Endothelial cell (in vitro differentiated cells): ENCODE measurements at regions not wholly inside any gene's neighbourhood (a gene's known extent, or its start where the extent isn't known, plus 50 kb on each side); places are given as distances from the start of the nearest gene placed in this dataset.

Experiments used
- DNase-seq: peaks from one replicate; pipeline ENCODE4 v3.0.0; 2021; ENCODE audit warnings: low spot score
- H3K27ac Mint-ChIP-seq: one replicate; pipeline ENCODE4 v1.8.0; 2021; ENCODE audit warnings: mixed read lengths, inconsistent platforms; ENCODE audit not compliant: unreplicated experiment
- H3K27me3 Mint-ChIP-seq: one replicate; pipeline ENCODE4 v1.8.0; 2021; ENCODE audit warnings: mild to moderate bottlenecking, moderate library complexity, mixed read lengths, inconsistent platforms; ENCODE audit not compliant: unreplicated experiment
- H3K36me3 Mint-ChIP-seq: one replicate; pipeline ENCODE4 v1.8.0; 2021; ENCODE audit warnings: mild to moderate bottlenecking, low read depth, mixed read lengths, inconsistent platforms; ENCODE audit not compliant: unreplicated experiment
- H3K4me1 Mint-ChIP-seq: one replicate; pipeline ENCODE4 v1.8.0; 2021; ENCODE audit warnings: mild to moderate bottlenecking, mixed read lengths, inconsistent platforms; ENCODE audit not compliant: unreplicated experiment
- H3K4me3 Mint-ChIP-seq: one replicate; pipeline ENCODE4 v1.8.0; 2021; ENCODE audit warnings: mild to moderate bottlenecking, mixed read lengths, inconsistent platforms; ENCODE audit not compliant: unreplicated experiment
- H3K9me3 Mint-ChIP-seq: one replicate; pipeline ENCODE4 v1.8.0; 2021; ENCODE audit warnings: mixed read lengths, inconsistent platforms; ENCODE audit not compliant: unreplicated experiment
- TF ChIP-seq, protein P1 (sequence below): fragments of 200-600 bp; sonication (generic); IDR thresholded peaks from one replicate; pipeline ENCODE4 v1.5.0; 2021; ENCODE audit warnings: antibody characterized with exemption; ENCODE audit not compliant: unreplicated experiment

DNA sequence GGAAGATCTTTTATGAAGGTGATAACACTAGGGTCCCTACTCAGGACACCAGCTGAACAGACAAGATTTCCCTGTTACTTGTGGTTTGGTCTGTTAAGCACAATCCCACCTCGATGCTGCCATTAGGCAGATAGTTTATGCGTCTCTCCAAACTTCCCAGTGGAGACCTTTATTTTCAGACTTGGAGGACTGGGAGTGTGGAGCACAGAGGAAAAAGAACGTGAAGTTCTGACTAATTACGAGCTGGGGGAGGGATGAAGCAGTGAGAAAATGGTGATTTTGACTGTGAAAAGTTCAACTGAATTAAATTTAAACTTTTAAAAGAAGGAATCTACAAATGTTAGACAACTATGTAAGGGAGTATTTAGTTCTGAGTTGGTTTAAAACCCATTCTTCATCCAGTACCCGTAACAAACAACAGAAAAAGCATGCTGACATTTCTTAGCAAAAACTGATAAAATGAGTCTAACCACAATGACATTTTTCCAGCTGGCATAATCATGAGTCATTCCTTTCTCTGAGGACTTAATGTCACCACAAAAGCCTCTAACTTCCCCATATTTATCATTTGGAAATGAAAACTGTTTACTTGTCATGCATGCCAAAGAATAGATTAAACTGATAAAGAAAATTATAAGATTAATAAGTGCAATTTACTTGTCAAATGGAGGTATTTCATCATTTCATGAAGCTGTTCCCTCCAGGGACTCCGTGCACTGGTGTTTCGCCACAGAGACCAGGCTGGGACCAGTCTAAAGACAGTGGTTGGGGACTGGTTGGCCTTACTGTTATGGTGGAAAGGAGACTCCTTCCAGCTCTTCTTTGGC, 113.3 kb upstream of the SSTR4 start:
- no peaks in the 10 kb centered on the region for H3K4me1 Mint-ChIP-seq
- no peak overlapping the region for H3K27ac Mint-ChIP-seq
- H3K36me3 Mint-ChIP-seq: no peaks in the 10 kb centered on the region
- DNase-seq: no peak
- no peak overlapping the region for H3K4me3 Mint-ChIP-seq
- H3K27me3 Mint-ChIP-seq: no peaks in the 10 kb centered on the region
- TF ChIP-seq, protein P1, sequence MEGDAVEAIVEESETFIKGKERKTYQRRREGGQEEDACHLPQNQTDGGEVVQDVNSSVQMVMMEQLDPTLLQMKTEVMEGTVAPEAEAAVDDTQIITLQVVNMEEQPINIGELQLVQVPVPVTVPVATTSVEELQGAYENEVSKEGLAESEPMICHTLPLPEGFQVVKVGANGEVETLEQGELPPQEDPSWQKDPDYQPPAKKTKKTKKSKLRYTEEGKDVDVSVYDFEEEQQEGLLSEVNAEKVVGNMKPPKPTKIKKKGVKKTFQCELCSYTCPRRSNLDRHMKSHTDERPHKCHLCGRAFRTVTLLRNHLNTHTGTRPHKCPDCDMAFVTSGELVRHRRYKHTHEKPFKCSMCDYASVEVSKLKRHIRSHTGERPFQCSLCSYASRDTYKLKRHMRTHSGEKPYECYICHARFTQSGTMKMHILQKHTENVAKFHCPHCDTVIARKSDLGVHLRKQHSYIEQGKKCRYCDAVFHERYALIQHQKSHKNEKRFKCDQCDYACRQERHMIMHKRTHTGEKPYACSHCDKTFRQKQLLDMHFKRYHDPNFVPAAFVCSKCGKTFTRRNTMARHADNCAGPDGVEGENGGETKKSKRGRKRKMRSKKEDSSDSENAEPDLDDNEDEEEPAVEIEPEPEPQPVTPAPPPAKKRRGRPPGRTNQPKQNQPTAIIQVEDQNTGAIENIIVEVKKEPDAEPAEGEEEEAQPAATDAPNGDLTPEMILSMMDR: no peak
- no peaks in the 10 kb centered on the region for H3K9me3 Mint-ChIP-seq

DNA sequence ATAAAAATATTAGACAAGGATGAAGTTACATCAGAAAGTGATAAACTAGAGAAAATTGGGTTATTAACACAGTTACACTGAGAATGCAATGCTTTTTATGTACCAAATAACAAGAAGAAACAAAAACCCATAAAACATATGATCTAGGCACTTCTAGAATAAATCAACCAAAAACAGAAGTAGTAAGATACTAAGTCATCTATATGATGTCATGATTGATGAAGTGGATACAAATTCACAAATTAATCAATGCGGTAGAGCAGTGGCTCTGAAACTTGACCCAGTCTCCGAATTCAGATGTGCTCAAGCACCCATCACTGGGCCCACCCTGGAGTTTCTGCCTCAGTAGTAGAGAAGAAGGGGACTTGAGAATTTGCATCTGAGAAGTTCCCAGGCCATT, 112.1 kb upstream of the SSTR4 start:
- H3K27me3 Mint-ChIP-seq: no peaks in the 10 kb centered on the region

DNA sequence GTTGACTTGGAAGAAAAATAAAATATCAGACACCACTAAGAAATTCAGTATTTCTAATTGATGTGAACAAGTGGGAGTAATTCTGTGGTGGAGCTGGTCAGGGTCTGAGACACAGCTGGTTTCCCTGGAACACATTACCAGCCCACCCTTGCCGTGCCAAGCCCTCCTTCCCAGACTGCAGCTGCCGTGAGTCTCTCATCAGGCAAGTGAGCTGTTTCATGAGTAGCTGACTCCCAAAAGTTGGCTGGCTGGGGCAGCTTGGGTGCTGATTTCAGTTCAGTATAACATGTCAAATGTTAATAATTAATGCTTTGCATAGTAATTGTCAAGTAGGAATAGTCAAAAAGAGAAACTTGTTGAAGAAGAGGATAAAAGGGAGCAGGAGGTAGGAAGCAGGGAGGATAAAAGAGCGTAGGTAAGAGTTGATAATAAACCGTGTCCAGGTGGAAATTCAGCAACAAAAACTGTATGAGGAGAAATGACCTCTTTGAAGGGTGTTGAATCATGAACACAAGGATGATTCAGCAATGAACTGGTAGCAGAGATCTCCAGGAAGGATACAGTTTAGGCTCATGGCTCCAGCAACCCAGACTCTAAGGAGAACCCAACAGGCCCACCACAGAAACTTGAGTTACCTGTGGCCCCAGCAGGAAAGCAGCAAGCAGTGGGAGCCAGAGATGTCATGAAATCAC, 110.9 kb upstream of the SSTR4 start:
- Mint-ChIP-seq H3K4me3 (no peak overlapping the region), H3K27me3 (no peaks in the 10 kb centered on the region), H3K36me3 (no peaks in the 10 kb centered on the region), H3K9me3 (no peaks in the 10 kb centered on the region), H3K27ac (no peak overlapping the region), H3K4me1 (no peaks in the 10 kb centered on the region)
- TF ChIP-seq, protein P1: no peak
- no peak for DNase-seq

More for the DNA sequence above, 112.1 kb upstream of the SSTR4 start:
- Mint-ChIP-seq H3K4me1 (no peaks in the 10 kb centered on the region), H3K9me3 (no peaks in the 10 kb centered on the region), H3K27ac (no peak overlapping the region), H3K36me3 (no peaks in the 10 kb centered on the region), H3K4me3 (no peak overlapping the region)
- TF ChIP-seq, protein P1: no peak
- DNase-seq: no peak

DNA sequence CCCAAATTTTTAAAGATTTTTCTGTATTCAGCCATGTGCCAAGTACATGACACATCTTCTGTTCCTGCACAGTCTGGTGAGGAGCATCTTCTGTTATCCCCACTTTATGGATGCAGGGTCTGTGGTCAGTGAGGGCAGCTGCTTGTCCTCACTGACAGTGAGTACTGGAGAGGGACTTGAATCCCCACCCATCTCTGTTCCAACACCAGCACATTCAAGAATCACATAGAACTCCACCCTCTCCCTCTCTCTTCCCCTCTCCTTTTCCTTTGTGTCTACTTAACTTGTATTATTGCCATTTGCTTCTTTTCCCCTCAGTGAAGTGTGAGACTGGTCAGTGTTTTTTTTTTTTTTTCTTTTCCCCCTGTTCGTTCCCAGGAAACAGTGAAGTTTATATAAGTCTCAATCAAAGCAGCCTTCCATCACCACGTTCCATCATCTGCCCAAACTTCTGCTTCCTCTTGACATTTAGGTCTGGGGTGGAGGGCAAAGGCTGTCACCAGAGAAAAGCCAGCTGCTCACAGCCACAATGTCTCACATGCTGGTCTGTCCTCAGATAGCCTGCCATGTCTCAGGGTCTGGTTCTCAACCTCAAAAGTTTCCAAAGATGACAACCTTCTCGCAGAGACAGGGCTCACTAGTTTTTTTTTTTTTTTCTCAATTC, 110.0 kb upstream of the SSTR4 start:
- no peaks in the 10 kb centered on the region for H3K9me3 Mint-ChIP-seq
- no peaks in the 10 kb centered on the region for H3K4me1 Mint-ChIP-seq
- no peak for DNase-seq
- H3K36me3 Mint-ChIP-seq: no peaks in the 10 kb centered on the region
- no peaks in the 10 kb centered on the region for H3K27me3 Mint-ChIP-seq
- H3K4me3 Mint-ChIP-seq: no peak overlapping the region
- TF ChIP-seq, protein P1: no peak
- H3K27ac Mint-ChIP-seq: no peak overlapping the region
